ENCODE measurements at regions not wholly inside any gene's neighbourhood (a gene's known extent, or its start where the extent isn't known, plus 50 kb on each side); places are given as distances from the start of the nearest gene placed in this dataset.

GRCh38 chr12:90741611-90742010 lies 213.4 kb downstream of the CCER1 start:
- WGBS, 2 donors = 61 to 71% methylated on average over 4 of the region's 4 CpGs
- no peaks in the 10 kb centered on the region for H3K27me3 ChIP-seq
- no peak overlapping the region for H3K4me3 ChIP-seq
- no peak overlapping the region for H3K27ac ChIP-seq
- H3K36me3 ChIP-seq = no peaks in the 10 kb centered on the region
- TF ChIP-seq, protein P1, sequence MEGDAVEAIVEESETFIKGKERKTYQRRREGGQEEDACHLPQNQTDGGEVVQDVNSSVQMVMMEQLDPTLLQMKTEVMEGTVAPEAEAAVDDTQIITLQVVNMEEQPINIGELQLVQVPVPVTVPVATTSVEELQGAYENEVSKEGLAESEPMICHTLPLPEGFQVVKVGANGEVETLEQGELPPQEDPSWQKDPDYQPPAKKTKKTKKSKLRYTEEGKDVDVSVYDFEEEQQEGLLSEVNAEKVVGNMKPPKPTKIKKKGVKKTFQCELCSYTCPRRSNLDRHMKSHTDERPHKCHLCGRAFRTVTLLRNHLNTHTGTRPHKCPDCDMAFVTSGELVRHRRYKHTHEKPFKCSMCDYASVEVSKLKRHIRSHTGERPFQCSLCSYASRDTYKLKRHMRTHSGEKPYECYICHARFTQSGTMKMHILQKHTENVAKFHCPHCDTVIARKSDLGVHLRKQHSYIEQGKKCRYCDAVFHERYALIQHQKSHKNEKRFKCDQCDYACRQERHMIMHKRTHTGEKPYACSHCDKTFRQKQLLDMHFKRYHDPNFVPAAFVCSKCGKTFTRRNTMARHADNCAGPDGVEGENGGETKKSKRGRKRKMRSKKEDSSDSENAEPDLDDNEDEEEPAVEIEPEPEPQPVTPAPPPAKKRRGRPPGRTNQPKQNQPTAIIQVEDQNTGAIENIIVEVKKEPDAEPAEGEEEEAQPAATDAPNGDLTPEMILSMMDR (IDR thresholded peaks at IDR 0.05) = no peak
- TF ChIP-seq POLR2A (IDR thresholded peaks at IDR 0.05) = no peak
- DNase-seq = no peak
- no peaks in the 10 kb centered on the region for H3K4me1 ChIP-seq
- intact Hi-C loops (cut with DNase I) = no loop called here
- no peaks in the 10 kb centered on the region for H3K9me3 ChIP-seq

DNA sequence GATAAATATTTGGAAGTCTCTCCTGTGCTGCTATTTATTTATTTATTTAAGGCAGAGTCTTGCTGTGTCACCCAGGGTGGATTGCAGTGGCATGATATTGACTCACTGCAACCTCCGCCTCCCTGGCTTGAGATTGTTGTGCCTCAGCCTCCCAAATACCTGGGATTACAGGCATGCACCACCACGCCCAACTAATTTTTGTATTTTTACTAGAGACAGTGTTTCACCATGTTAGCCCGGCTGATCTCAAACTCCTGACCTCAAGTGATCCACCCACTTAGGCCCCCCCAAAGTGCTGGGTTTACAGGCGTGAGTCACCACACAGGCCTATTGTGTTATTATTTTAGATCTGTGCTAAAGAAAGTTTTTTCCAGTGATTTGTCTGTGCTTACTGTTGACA lies 225.2 kb downstream of the CCER1 start:
- 45 to 64% methylated on average over 4 of the region's 4 CpGs for WGBS, 2 donors
- no peaks in the 10 kb centered on the region for H3K4me1 ChIP-seq
- DNase-seq = no peak
- H3K27ac ChIP-seq = no peak overlapping the region
- intact Hi-C loops (cut with DNase I) = no loop called here
- H3K36me3 ChIP-seq = no peaks in the 10 kb centered on the region
- no peaks in the 10 kb centered on the region for H3K27me3 ChIP-seq
- H3K4me3 ChIP-seq = no peak overlapping the region
- TF ChIP-seq, protein P1 (IDR thresholded peaks at IDR 0.05) = no peak
- TF ChIP-seq POLR2A (IDR thresholded peaks at IDR 0.05) = no peak
- H3K9me3 ChIP-seq = no peaks in the 10 kb centered on the region

DNA sequence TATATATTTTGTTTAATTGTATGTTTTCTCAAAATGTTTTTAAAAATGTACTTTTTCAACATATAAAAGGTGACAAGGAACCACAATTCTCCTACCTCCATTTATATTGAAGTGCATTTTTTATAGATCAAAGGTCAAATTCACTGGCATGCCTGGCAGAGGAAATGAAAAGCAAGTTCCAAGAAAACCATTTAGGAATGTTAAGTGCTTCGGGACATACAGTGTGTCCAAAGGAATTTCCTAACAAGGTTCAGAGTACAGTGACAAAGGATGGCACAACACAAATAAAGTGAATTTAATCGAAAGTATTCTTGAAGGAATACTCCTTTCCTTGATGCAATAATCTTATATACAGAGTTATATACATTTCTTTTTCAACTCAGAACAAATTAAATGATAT lies 242.3 kb downstream of the CCER1 start:
- 41 to 53% methylated on average over 2 of the region's 2 CpGs for WGBS, 2 donors
- Histone ChIP-seq H3K27me3 (no peaks in the 10 kb centered on the region), H3K36me3 (no peaks in the 10 kb centered on the region), H3K27ac (no peak overlapping the region), H3K4me1 (no peaks in the 10 kb centered on the region), H3K9me3 (no peaks in the 10 kb centered on the region), H3K4me3 (no peak overlapping the region)
- TF ChIP-seq, protein P1 (IDR thresholded peaks at IDR 0.05) = no peak
- TF ChIP-seq POLR2A (IDR thresholded peaks at IDR 0.05) = no peak
- intact Hi-C loops (cut with DNase I) = no loop called here
- no peak for DNase-seq

GRCh38 chr12:90710711-90711110 lies 244.3 kb downstream of the CCER1 start:
- whole genome bisulfite sequencing, 2 donors = 89 to 92% methylated on average over 3 of the region's 3 CpGs
- Histone ChIP-seq H3K36me3 (no peaks in the 10 kb centered on the region), H3K4me3 (no peak overlapping the region), H3K4me1 (no peaks in the 10 kb centered on the region), H3K9me3 (no peaks in the 10 kb centered on the region), H3K27ac (no peak overlapping the region), H3K27me3 (no peaks in the 10 kb centered on the region)
- no peak for DNase-seq
- TF ChIP-seq POLR2A (IDR thresholded peaks at IDR 0.05) = no peak
- TF ChIP-seq, protein P1 (IDR thresholded peaks at IDR 0.05) = no peak
- intact Hi-C loops (cut with DNase I) = no loop called here

- Histone ChIP-seq H3K9me3 (no peaks in the 10 kb centered on the region), H3K4me3 (no peak overlapping the region), H3K36me3 (no peaks in the 10 kb centered on the region), H3K27ac (no peak overlapping the region), H3K27me3 (no peaks in the 10 kb centered on the region), H3K4me1 (no peaks in the 10 kb centered on the region)
- DNase-seq = no peak
- intact Hi-C loops (cut with DNase I) = no loop called here
- WGBS, 2 donors = 91% methylated on average over 10 of the region's 10 CpGs
- TF ChIP-seq, protein P1 (IDR thresholded peaks at IDR 0.05) = no peak
- TF ChIP-seq POLR2A (IDR thresholded peaks at IDR 0.05) = no peak
Observed at GRCh38 chr12:90706036-90706435, 248.9 kb downstream of the CCER1 start.
